HG02938 (cell line): ENCODE measurements at regions not wholly inside any gene's neighbourhood (a gene's known extent, or its start where the extent isn't known, plus 50 kb on each side); places are given as distances from the start of the nearest gene placed in this dataset.

ENCODE experiments used
- ATAC-seq: cut with Tn5 transposase; IDR thresholded peaks from one replicate; pipeline ENCODE4 v1.9.1; 2021; ENCODE audit warnings: mild to moderate bottlenecking, moderate library complexity; ENCODE audit not compliant: unreplicated experiment

DNA sequence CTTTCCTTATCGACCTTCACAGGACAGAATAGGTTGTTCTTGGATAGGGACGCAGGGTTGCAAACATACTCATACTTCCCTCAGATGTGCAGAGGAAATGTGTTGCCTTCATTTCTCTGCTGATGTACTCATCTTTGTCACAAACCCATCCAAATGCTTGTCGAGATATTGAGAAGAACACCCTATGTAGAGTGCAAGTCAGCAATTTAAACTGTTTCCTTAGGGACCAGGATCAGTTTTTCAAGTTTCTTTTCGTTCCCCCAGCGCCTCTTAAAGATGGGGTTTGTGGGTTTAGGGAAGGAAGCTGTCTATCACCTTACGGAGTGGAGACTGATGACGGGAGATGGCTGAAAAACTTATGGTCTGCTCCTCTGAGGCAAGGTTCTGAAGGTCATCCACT lies 474.2 kb downstream of the EPHA4 start:
- ATAC-seq: no peak

DNA sequence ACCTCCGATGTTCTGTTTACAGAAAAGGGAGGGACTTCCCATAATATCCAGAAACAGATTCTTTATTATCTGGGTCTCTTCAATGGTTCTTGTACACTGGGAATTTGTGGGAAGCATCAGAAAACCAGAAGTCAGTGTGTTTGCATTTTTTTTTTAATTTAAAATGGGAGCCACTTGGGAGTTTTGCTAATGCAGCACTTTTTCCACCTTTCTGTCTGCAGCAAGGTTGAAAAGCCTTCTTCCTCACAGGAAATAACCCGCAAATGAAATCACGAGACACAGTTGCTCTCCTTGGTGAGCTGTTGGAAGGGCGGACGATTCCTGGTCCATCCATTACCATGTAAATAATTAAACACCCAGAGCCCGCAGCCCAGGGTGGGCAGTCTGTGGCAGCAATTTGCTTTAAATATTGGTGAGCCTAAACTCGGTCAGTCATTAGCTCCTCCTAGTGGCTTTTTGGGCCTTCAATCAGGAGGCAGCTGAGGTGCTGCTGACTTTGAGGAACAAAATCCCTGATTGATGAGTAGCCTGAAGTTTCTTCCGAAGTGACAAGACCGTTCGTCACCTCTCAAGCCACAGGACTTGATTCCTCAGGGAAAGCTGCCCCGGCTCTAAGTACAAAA lies 471.5 kb downstream of the EPHA4 start:
- ATAC-seq: no peak

DNA sequence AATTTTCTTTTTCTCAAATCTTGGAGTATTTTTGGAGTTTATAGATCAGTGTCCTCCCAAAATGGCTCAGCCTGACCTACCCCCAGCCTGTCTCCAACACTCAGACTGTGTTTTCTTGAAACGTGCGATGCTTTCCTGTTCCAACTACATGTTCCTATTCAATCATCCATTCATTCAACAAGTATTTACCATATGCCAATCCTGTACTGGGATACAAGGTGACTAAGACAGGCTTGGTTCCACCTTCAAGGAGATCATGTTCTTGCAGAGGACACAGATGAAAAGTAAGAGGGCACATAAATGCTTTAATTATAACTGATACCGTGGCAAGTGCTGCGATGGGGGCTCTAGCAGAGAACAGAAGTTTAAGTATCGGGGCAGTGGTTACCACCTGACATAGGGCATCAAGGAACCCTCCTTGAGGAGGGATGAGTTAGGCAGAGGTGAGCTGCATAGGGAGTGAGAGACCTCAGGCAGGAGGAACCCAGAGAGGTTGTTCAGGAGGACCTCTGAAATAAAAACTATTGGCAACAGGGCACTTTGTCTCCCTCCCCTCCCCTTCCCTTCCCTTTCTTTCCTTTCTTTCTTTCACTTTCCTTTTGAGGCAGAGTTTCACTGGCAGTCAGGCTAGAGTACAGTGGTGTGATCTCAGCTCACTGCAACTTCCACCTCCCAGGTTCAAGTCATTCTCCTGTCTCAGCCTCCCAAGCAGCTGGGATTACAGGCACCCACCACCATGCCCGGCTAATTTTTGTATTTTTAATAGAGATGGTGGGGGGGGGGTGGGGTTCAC lies 469.0 kb downstream of the EPHA4 start:
- ATAC-seq: peak; percentile 69

DNA sequence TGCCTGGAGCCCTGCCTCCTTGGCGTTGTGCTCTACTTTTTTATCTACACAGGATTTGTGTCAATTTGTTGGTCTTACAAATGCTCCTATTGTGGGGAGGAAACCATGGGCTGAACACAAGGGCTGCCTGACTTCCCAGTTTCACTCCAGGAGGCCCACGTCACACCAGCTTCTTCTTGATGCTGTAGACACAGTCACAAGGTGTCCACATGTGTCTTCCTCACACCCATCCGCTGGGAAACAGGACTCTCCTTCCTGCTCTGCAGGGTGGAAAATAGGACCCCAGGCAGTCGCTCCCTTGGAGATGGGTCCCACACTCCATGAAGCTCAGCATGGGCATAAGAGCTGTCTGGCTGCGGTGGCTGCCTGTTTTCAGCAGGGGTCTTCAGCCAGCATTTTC lies 468.2 kb downstream of the EPHA4 start:
- no peak for ATAC-seq

DNA sequence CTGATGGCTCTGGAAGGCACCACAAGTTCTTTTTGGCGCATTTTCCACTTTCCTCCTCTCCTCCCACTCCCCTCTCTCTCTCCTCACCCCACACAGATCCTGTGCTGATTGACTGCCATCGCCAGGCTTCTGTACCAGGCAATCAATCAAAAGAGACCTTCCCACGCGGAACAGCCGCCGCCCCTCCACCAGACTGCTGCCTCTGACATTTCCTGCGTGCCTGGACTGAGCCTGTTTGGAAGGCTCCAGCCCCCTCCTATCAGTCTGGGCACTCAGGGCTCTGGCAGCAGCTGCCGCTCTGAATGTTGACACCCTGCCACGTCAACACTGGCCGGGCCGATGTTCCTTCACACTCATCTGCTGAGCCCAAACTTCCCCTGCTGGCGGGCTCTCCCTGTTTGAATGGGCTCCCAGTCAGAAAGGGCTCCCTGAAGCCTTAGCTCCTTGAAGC lies 467.7 kb downstream of the EPHA4 start:
- no peak for ATAC-seq

DNA sequence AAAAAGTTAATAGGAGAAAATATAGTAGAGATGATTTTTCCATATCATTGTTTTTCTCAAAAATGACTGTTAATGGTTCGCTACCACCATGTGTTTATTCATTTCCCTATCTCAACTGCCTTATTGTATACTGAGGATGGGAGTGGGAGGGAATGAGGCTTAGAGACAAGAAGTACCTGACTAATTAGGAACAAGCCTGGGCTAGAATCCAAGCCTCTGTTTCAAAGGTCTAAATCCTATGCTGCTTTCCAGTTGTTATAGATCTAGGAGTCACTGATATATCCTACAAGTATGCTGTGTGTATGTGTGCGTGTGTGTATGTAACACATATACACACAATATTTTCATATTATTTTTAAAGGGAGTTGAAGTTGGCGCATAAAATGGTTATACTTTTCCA lies 465.9 kb downstream of the EPHA4 start:
- ATAC-seq: no peak

DNA sequence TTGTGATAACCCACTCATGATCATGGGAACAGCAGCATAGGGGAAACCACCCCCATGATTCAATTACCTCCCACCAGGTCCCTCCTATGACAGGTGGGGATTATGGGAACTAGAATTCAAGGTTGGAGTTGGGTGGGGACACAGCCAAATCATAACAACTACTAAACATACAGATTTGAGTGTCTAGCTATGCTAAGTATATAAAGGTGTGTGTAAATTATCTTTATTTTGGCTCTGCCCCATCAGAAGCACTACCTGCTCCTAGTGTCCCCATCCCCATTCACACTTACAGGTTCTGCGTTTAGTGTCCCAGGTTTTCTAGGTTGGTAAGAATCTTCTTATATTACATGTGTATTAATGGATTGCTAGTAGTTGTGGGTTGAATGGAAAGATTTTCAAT lies 464.7 kb downstream of the EPHA4 start:
- no peak for ATAC-seq

DNA sequence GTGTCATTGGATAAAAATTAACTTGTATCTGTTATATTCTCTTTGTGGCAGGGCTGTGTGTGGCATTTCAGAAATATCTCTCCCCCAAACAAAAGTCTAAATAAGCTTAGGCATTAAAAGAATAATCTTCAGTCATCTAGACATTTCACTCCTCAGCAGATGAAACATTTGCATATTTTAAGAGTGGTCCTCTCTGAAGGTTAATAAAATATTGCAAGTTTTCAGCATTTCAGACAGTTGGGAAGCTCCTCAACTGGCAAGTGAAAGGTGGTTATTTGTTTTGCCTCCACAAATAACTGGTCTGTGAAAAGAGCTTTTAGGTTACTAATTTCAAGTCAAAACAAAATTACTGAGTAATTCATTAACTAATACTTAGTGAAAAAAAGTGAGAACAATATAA lies 462.6 kb downstream of the EPHA4 start:
- peak; percentile 87 for ATAC-seq

DNA sequence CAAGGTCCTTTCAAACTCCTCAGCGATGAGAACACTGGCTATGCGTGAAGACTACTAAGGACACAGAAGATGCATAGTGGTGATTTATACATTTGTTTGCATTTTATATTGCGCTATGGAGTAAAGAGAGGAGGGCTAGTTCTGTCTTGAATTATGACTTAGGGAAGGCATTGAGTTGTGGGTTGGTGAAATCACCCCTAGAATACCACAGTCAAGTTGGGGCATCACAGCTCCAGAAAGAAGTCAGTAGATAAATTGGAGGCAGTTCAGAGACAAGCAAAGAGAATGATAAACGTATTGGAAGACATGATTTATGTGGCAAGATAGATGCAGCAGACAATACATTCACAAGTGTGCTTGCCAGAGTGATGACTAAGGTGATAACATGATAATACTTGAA lies 460.4 kb downstream of the EPHA4 start:
- ATAC-seq: no peak

DNA sequence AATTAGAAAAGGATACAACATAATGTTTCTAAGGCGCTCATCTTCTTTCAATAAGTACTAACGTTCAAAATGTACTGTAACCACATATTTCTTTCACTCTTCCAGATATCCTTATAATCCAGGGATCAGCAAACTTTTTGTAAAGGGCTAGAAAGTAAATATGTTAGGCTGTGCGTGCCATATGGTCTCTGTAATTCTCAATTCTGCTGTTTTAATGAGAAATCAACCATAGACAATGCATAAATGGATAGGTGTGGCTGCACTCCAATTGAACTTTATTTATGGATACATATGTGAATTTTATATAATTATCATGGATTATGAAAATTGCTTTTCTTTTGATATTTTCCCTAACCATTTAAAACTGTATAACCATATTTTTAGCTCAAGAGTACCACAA lies 459.4 kb downstream of the EPHA4 start:
- ATAC-seq: no peak

DNA sequence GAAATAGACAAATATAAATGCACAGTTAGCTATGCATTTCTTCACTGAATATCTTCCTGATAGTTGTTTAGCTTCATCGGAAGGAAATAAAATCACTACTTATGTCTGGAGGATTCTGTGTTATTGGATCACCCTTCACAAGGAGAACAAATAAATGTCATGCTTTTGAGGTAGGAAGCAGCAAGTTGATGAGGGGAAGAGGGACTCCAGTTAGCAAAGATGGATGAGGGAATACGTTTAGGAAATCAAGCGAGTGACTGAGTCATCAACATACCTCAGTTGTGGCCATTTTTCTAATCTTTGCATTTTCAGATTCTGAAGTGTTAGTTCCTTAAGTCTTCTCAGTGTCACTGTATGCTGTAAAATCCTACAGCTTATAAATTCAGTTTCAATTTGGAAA lies 456.2 kb downstream of the EPHA4 start:
- ATAC-seq: no peak

DNA sequence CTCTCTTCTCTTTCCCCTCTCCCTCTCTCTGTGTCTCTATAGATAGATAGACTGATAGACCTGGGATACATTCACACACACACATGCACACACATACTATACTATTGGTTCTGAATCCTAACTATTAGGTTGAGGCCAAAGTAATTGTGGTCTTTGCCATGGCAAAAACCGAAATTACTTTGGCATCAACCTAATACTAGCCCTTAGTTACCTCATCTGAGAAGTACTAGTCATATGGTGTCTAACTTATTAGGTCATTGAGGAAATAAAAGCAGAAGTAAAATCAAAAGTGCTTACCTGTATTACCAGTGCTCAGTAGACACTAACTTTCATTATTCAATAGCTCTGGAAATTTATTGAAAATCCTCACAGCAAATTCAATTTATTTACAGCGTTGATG lies 451.5 kb downstream of the EPHA4 start:
- peak; percentile 98 for ATAC-seq

DNA sequence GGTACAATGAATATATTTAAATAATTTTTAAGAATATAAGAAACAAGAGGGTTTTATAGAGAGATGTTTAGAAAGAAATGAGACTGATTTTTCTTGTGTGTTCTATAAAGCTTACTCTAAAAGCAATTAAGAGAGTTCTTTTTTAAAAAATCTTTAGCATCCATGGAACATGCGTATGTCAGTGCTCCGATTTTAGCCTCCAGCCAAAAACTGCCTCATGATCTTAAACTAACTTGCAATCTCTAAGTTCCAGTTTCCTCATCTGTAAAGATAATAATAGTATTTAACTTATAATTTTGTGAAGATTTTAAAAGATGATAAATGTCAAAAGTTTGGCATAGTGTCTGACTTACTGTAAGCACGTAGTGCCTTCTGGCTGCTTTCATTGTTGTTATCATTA lies 448.7 kb downstream of the EPHA4 start:
- ATAC-seq: no peak

DNA sequence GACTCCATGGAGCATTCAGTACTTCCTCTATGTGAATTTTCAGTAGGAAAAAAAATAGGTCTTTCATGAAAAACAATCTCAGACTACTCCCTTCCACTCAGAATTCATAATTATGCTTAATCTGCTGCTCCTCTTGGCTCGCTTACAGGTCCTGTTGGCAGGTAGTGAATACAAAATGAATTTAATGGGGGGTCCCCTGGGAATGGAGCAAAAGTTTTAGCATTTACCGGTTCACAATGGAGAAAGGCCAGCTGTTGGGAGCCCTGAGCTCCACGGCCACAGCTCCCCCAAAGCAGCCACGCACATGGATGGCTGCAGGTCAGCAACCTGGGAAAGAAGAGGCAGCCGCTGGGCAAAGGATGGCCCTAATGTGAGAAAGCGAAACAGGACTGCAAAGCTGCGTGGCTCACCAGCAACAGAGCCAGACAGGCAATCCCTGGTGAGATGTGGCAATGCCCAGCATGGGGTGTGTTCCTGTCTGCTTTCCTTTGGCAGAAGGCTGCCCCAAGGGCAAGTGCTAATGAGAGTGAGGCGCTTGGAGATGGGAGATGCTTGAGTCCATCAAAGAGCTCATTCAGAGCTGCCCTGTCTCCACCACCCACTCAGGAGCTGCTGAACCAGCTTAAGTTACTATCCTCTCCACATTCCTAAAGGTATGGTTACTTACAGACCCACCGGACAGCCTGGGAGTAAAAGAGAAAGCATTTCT lies 447.4 kb downstream of the EPHA4 start:
- no peak for ATAC-seq

DNA sequence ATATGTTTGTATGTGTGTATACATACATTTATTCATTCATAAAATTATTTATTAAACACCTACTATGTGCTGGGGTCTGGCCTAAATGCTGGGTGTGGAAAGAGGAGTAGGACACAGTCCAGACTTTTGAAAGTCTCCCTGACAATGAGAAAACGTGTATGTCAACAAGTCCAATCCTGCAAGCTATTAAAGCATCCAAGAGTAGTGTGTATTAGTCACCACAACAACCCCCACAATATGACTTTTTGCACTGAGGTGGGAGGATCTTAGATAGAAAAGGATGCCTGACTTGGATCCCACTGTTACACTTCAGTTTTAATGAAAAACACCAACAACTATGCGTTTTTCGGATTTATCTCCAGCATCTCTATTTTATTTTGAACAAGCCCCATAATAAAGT lies 446.4 kb downstream of the EPHA4 start:
- ATAC-seq: no peak

DNA sequence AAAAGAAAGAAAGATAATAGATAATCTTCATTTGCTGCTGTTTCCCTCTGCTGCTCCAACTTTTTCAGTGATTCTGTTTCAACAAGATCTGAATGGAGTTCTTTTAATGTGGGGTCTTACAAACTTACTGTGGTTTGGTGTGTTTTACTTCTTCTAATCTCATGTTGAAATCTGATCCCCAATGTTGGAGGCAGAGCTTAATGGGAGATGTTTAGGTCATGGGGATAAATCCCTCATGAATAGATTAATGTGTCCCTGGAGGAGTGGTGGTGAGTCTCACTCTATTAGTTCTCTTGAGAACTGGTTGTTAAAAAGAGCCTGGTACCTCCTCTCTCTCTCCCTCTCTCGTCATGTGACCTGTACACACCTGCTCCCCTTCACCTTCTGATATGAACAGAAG lies 442.4 kb downstream of the EPHA4 start:
- no peak for ATAC-seq

DNA sequence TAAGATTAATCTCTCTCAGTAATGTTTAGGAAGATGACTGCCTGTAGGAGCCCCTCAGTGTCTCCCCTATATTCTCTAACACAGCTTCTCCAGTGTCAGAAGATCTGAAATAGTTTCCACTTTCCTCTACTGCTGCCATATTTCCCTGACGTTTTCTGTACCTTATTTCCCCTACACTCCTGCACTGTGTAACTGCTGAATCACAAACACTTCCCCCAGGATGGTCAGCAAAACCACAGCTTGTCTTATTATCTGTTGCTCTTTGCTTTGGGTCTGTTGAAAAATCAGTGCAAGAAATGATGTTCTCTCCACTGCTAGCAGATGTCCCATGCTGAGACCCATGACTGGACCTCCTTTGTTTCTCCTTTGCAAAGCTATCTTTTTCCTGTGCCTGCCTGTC lies 441.7 kb downstream of the EPHA4 start:
- ATAC-seq: no peak

DNA sequence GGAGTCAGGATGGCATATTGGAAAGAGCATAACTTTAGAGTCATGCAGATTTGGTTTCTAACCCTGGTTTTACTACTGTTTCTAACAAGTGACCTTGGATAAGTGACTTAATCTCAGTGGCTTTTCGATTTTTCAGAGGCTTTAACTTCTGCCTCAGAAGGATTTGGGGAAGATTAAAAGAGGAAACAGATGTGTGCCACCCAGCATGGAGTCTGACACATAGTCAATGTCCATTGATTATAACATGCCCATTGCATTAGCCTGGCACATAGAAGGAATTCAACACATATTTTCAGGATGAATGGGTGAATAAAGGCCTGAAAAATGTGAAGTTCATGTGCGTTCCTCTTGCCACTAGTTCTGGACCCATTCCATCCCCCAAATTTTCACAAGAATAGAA lies 438.2 kb downstream of the EPHA4 start:
- ATAC-seq: no peak

DNA sequence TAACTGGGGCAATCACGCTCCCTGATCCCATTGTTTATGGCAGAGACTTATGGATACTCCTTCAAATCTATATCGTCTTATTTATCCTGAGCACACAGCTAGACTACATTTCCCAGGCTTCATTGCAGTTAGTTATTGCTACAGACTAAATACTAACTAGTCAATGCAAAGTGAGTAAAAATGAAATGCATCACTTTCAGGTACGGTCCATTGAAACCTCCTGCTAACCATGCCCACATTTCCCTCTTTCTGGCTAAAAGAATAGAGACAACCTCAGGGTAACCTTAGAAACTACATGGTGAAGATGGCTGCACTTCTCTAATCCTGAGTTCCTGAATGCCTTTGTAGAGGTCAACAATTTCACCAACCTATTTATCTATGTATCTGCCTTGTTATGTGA lies 437.4 kb downstream of the EPHA4 start:
- ATAC-seq: peak; percentile 44

DNA sequence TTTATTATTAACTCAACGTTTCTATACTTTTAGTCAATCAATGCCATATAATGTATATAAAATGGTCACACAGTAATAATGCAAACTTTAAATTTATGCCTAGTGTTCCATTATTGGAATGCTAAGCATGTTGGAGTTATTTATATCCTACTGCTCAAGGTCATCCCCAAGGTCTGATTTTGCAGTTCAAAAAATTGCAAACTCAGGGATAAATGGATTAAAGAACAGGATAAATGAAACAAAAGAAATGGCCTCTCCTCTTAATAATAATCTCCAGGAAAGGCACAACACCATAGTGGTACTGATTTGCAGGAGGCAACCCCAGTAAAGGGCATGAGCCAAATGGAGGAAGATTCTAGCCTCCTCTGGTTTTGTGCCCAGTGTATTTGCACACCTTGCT lies 436.4 kb downstream of the EPHA4 start:
- no peak for ATAC-seq

DNA sequence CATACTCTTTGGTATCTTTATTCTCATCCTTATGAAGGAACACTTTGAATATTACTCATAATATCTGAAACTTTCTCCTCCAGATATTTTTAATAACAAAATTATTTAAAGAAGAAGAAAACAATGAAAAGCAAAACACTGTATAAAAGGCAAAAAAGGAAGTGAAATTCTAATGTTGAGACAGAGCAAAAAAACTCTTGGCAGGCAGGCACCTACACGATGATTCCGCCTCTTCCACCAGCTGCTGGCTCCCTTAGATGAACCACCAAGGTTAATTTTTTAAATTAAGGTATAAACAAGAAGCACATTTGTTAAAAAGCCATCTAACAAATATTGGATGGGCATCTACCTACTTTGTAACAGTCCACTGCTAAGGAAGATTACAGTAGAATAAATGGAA lies 434.7 kb downstream of the EPHA4 start:
- no peak for ATAC-seq

DNA sequence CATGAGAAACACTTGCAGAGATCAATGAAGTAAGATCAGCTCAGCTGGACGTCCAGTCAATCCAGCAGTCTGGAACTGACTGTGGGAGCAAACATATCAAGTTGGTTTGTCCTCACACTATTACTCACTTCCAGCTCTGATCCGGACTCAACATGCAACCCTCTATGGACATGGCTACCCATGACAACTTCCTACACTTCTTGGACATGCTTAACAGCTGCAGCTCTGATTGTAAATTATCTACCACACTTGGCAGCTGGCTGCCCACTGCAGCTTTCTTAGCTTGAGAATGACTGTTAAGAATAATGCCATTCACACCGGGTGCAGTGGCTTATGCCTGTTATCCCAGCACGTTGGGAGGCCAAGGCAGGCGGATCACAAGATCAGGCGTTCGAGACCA lies 429.8 kb downstream of the EPHA4 start:
- ATAC-seq: no peak
